Stimulated activated CD4-positive, alpha-beta T cell treated with anti-CD3 and anti-CD28 coated beads, Interleukin-12 subunit alpha, Interleukin-12 subunit beta, amount 100 ng/mL, for 24 hours (primary cell): ENCODE measurements at regions not wholly inside any gene's neighbourhood (a gene's known extent, or its start where the extent isn't known, plus 50 kb on each side); places are given as distances from the start of the nearest gene placed in this dataset.
"Not testable (repeated sequence)": the region's sequence is repeated elsewhere in the genome, so short reads cannot be mapped to it uniquely, and the experiment has no call there.

Source experiments
- DNase-seq, 2 experiments: peaks; one replicate each; pipeline ENCODE4 v3.0.0-alpha.2; 2020; ENCODE audit warnings: low read depth in 2 of 2

DNA sequence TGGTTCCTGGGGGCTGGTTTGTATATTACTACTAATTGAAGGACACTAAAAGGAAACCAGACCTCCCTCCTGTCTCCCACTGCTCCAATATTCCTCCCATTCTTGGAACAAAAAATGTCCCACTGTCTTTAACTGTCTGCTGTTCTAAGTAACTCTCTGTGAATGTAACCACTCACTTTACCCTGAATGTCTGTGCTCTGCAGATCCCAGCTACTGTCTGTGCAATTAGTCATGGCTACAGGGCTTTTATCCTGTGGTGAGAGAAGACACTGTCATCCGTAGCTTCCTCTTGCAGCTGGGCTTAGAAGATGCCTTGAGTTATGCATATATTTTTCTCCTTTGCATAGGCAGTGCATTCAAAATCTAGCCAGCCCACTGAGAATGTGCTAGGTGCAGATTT lies 853.8 kb downstream of the CDH8 start:
- DNase-seq: no peak

GRCh38 chr16:61181982-61182381 lies 854.3 kb downstream of the CDH8 start:
- DNase-seq: no peak

GRCh38 chr16:61179561-61179960 lies 856.7 kb downstream of the CDH8 start:
- no peak for DNase-seq

DNA sequence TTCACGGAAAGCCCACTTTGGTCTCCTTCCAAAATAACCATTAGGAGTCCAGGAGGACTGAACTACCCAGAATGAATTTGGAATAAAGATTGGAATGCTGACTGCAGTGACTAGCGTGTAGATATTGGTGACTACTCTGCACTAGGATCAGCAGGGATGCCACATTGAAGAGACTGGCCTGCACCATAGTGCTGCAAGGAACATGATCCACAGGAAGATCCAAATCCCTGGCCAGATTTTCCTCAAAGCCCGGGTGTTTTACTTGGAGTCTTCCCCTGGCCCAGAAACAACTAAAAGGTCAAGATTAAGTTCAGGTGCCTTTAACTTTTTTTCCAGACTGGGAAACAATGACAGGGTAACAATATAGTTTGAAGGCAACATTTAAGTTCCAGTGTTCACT lies 870.4 kb downstream of the CDH8 start:
- no peak for DNase-seq

GRCh38 chr16:61150351-61150750 lies 885.9 kb downstream of the CDH8 start:
- no peak for DNase-seq

GRCh38 chr16:61149709-61150108 lies 886.5 kb downstream of the CDH8 start:
- DNase-seq: no peak

DNA sequence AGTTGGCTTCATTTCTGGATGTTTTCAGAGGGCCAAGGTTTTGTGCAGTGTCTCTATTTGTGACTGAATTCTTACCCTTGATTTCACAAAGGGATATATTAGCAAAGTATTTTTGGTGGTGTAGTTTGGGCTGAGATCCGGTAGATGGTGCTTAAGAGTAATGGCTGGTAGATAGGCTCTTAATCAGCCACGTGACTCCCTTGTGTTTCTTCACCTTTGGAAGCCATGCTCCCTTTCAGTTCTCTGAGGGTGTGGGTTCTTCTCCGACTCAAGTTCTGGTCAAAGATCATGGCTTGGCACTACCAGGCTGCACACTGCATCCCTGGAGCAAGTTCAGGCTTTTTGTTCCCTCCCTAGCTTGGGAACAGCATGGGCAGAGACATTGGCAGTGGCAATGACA lies 887.3 kb downstream of the CDH8 start:
- no peak for DNase-seq

GRCh38 chr16:61146429-61146828 lies 889.8 kb downstream of the CDH8 start:
- no peak for DNase-seq

- DNase-seq: no peak
These were observed 904.8 kb downstream of the CDH8 start for GRCh38 chr16:61131447-61131846.

DNA sequence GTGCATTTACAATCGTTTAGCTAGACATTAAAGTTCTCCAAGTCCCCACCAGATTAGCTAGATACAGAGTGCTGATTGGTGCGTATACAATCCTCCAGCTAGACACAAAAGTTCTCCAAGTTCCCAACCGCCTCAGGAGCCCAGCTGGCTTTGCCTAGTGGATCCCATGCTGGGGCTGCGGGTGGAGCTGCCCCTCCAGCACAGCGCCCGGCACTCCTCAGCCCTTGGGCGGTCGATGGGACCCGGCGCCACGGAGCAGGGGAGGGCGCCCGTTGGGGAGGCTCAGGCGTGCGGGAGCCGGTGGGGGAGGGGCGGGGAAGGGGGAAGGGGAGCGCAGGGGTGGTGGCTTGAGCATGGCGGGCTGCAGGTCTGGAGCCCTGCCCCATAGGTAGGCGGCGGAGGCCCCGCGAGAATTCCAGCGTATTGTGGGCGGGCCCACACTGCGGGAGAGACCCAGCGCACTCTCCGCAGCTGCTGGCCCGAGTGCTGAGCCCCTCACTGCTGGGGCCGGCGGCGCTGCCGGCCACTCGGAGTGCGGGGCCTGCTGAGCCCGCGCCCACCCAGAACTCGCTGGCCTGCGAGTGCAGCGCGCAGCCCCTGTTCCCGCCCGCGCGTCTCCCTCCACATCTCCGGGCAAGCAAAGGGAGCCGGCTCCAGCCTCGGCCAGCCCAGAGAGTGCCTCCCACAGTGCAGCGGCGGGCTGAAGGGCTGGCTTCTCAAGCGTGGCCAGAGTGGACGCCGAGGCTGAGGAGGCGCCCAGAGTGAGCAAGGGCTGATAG lies 907.5 kb downstream of the CDH8 start:
- DNase-seq: no peak

- DNase-seq: no peak
These were observed 930.7 kb downstream of the CDH8 start for GRCh38 chr16:61105544-61105943.

GRCh38 chr16:61098505-61098904 lies 937.7 kb downstream of the CDH8 start:
- DNase-seq: no peak

- not testable (repeated sequence) for DNase-seq
These were observed 944.9 kb downstream of the CDH8 start for GRCh38 chr16:61091300-61091699.

GRCh38 chr16:61083711-61084110 lies 952.5 kb downstream of the CDH8 start:
- DNase-seq: no peak

GRCh38 chr16:61074324-61074723 lies 961.9 kb downstream of the CDH8 start:
- DNase-seq: no peak

DNA sequence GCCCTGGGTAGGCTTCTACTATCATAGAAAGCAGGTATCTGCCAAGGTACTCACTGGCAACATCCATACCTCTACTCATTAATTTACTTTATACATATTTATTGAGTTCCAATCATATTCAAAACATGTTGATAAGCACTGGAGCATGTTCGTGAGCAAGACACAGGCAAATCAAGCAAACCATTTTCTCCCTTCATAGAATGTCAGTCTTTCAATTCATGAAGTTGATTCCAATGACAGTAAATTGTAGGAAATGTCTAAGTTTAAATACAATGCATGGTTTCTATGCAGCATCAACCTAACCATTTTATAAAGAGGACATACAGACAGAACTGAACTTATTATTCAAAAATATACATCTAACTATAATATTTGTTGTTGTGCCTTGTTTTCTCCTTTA lies 978.6 kb downstream of the CDH8 start:
- DNase-seq: no peak

DNA sequence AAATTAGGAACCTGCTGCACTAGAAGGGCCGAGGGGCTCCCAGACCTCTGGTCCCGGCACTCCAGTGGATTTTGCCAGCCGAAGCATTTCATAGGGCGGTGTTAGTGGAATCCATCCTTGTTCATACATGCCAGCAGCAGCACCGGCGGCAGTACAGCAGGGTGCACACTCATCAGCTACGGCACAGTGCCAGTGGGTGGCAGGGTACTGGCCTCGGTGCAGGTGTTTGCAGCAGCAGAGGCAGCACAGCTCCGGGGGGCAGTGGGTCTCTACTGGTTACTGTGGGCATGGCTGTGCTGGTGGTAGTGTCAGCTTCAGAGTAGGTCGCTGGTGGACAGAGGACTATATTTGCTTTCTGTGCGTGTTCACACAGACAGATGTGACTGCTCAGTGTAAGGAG lies 985.7 kb downstream of the CDH8 start:
- DNase-seq: no peak

- no peak for DNase-seq
These were observed 990.3 kb downstream of the CDH8 start for GRCh38 chr16:61045931-61046330.

- DNase-seq: no peak
These were observed 993.5 kb downstream of the CDH8 start for GRCh38 chr16:61042737-61043136.

DNA sequence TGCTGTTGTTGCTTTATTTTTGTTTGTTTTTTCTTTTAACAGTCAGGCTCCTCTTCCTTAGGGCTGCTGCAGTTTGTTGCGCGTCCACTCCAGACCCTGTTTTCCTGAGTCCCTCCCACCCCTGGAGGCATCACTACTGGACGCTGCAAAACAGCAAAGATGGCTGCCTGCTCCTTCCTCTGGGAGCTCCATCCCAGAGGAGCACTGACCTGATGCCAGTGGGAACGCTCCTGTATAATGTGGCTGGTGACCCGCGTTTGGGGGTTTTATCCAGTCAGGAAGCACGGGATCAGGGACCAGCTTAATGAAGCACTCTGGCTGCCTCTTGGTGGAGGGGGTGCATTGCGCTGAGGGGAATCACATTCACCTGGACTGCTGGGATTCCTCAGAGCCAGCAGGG lies 1005.6 kb downstream of the CDH8 start:
- no peak for DNase-seq

GRCh38 chr16:61024180-61024900 lies 1011.9 kb downstream of the CDH8 start:
- DNase-seq: no peak

- DNase-seq: no peak
These were observed 1021.4 kb downstream of the CDH8 start for GRCh38 chr16:61014869-61015268.

DNA sequence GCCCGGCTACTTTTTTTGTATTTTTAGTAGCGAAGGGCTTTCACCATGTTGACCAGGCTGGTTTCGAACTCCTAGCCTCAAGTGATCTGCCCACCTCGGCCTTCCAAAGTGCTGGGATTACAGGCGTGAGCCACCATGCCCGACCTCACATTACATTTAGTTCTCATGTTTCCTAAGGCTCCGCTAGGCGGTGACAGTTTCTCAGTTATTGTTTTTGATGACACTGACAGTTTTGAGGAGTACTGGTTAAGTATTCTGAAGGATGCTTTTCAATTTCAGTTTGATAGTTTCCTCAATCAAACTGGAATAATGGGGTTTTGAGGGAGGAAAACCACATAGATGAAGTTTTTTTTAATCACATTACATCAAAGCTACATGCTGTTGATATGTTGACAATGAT lies 1028.5 kb downstream of the CDH8 start:
- no peak for DNase-seq
